Keratinocyte (primary cell): ENCODE measurements at regions not wholly inside any gene's neighbourhood (a gene's known extent, or its start where the extent isn't known, plus 50 kb on each side); places are given as distances from the start of the nearest gene placed in this dataset.

ENCODE experiments used
- CTCF ChIP-seq, 3 experiments: IDR thresholded peaks in 1 of 3; conservative IDR thresholded peaks in 1 of 3; optimal IDR thresholded peaks in 1 of 3; 2 replicates in 2 of 3; 3 replicates in 1 of 3; pipeline versions ENCODE3 to v1.5.1; 2011; ENCODE audit warnings: low read length in 3 of 3, mild to moderate bottlenecking in 3 of 3, moderate library complexity in 2 of 3, control low read depth in 1 of 3, inconsistent platforms in 1 of 3; ENCODE audit not compliant: insufficient read depth in 2 of 3; ENCODE audit errors: extremely low read depth in 1 of 3
- EZH2 ChIP-seq: IDR thresholded peaks from one replicate; pipeline ENCODE4 v1.6.1; 2012; ENCODE audit warnings: inconsistent platforms, mild to moderate bottlenecking, low read length, moderate library complexity

DNA sequence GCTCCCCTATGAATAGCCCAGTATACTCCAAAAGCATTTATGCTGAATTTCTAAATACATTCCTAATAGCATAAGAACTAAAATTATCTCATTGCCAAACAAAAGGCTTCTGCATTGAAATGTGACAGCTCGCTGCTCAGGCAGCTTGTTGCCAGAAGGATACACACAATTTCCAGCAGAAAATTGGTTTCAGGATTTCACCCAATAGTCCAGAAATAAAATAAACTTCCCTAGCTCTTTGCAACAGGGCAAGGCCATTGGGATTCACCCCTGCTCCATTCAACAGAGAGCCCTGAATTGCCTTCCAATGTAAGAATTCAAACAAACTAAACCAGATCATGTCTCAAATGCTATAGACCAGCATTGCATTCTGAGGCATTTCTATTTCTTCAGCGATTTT, 70.7 kb downstream of the RBM43 start:
- no peak for TF ChIP-seq CTCF (optimal IDR thresholded peaks at IDR 0.05 in 1 of 3, IDR thresholded peaks at IDR 0.05 in 1 of 3, conservative IDR thresholded peaks at IDR 0.05 in 1 of 3; ENCODE audit: extremely low read depth in 1 of 3, insufficient read depth in 2 of 3, low read length in 3 of 3)
- TF ChIP-seq EZH2 = no peak
